Left cardiac atrium (tissue), 4 donors: ENCODE measurements at regions not wholly inside any gene's neighbourhood (a gene's known extent, or its start where the extent isn't known, plus 50 kb on each side); places are given as distances from the start of the nearest gene placed in this dataset.
"Not testable (repeated sequence)": the region's sequence is repeated elsewhere in the genome, so short reads cannot be mapped to it uniquely, and the experiment has no call there.

Experiments used
- ATAC-seq, 2 donors: fragments of 200-7000 bp; cut with Tn5 transposase; one replicate each; pipeline ENCODE4 v1.9.1; 2020; ENCODE audit warnings: mild to moderate bottlenecking in 2 of 2, moderate library complexity in 2 of 2
- DNase-seq: peaks from one replicate; pipeline ENCODE4 v3.0.0-alpha.2; 2020
- intact Hi-C, 2 donors: fragments of 100-400 bp; cut with DNase I; formaldehyde crosslinking; loops; one replicate each; pipeline versions ENCODE4 v1.14.1 to v1.15.1; 2022 to 2023
- donor health status: DM: no; HTN: yes; CAD: no.
- donor health status: DM: no; HTN: yes; CAD: no; lungs with severe emphysema.
- donor health status: DM: yes; HTN: yes; CAD: no.
- donor health status: Dilated cardiomyopathy.

- intact Hi-C loops, result no loop called here
These were observed 1286.6 kb upstream of the ALCAM start for GRCh38 chr3:104080088-104080626.

GRCh38 chr3:104088738-104089137 is 1278.0 kb upstream of the ALCAM start:
- no peak for DNase-seq
- intact Hi-C loops, result no loop called here

More at GRCh38 chr3:104080088-104080626, 1286.6 kb upstream of the ALCAM start:
- ATAC-seq (no peak), DNase-seq (no peak)

GRCh38 chr3:104089987-104090386 is 1276.7 kb upstream of the ALCAM start:
- ATAC-seq, intact Hi-C loops, DNase-seq: not testable (repeated sequence)

More at GRCh38 chr3:104088738-104089137, 1278.0 kb upstream of the ALCAM start:
- ATAC-seq, result no peak

GRCh38 chr3:104101736-104102135 is 1265.0 kb upstream of the ALCAM start:
- intact Hi-C loops, result no loop called here
- DNase-seq, result no peak
- ATAC-seq, result no peak

GRCh38 chr3:104102386-104102785 is 1264.3 kb upstream of the ALCAM start:
- DNase-seq (no peak), ATAC-seq (no peak)
- intact Hi-C loops, result no loop called here

- ATAC-seq (no peak), DNase-seq (no peak)
- intact Hi-C loops, result no loop called here
These were observed 1260.4 kb upstream of the ALCAM start for GRCh38 chr3:104106276-104106675.

- no peak for ATAC-seq
- DNase-seq, result no peak
- intact Hi-C loops, result no loop called here
These were observed 1258.2 kb upstream of the ALCAM start for GRCh38 chr3:104108522-104108921.

GRCh38 chr3:104126463-104126862 is 1240.2 kb upstream of the ALCAM start:
- intact Hi-C loops, result no loop called here
- DNase-seq (no peak), ATAC-seq (no peak)

- intact Hi-C loops, result no loop called here
- no peak for ATAC-seq
- DNase-seq, result no peak
These were observed 1239.7 kb upstream of the ALCAM start for GRCh38 chr3:104126864-104127553.

- ATAC-seq (no peak), DNase-seq (no peak)
- intact Hi-C loops, result no loop called here
These were observed 1238.9 kb upstream of the ALCAM start for GRCh38 chr3:104127830-104128229.

- DNase-seq, result no peak
- no peak for ATAC-seq
- intact Hi-C loops, result no loop called here
These were observed 1233.9 kb upstream of the ALCAM start for GRCh38 chr3:104132566-104133403.

GRCh38 chr3:104133630-104134029 is 1233.1 kb upstream of the ALCAM start:
- no peak for DNase-seq
- no peak for ATAC-seq
- intact Hi-C loops, result no loop called here

GRCh38 chr3:104137116-104137515 is 1229.6 kb upstream of the ALCAM start:
- intact Hi-C loops, result no loop called here
- ATAC-seq, result no peak
- no peak for DNase-seq

- intact Hi-C loops, result no loop called here
These were observed 1221.5 kb upstream of the ALCAM start for GRCh38 chr3:104145164-104145563.

GRCh38 chr3:104149154-104149553 is 1217.6 kb upstream of the ALCAM start:
- ATAC-seq, result no peak

More at GRCh38 chr3:104145164-104145563, 1221.5 kb upstream of the ALCAM start:
- no peak for ATAC-seq
- no peak for DNase-seq

GRCh38 chr3:104150724-104151123 is 1216.0 kb upstream of the ALCAM start:
- DNase-seq (no peak), ATAC-seq (no peak)
- intact Hi-C loops, result no loop called here

More at GRCh38 chr3:104149154-104149553, 1217.6 kb upstream of the ALCAM start:
- intact Hi-C loops, result no loop called here
- no peak for DNase-seq

- no peak for DNase-seq
- intact Hi-C loops, result no loop called here
These were observed 1211.8 kb upstream of the ALCAM start for GRCh38 chr3:104154896-104155295.

GRCh38 chr3:104165866-104166265 is 1200.8 kb upstream of the ALCAM start:
- intact Hi-C loops, result no loop called here
- ATAC-seq (no peak), DNase-seq (no peak)

More at GRCh38 chr3:104154896-104155295, 1211.8 kb upstream of the ALCAM start:
- no peak for ATAC-seq

- intact Hi-C loops, result no loop called here
- DNase-seq (no peak), ATAC-seq (no peak)
These were observed 1198.3 kb upstream of the ALCAM start for GRCh38 chr3:104168386-104168785.

GRCh38 chr3:104175696-104176095 is 1191.0 kb upstream of the ALCAM start:
- ATAC-seq, result no peak
- intact Hi-C loops, result no loop called here
- DNase-seq, result no peak
